Astrocyte of the cerebellum (primary cell): ENCODE measurements at regions not wholly inside any gene's neighbourhood (a gene's known extent, or its start where the extent isn't known, plus 50 kb on each side); places are given as distances from the start of the nearest gene placed in this dataset.

Source experiments
- DNase-seq: peaks from one replicate; pipeline ENCODE4 v3.0.0-alpha.2; 2011; ENCODE audit warnings: low read depth
- H3K4me3 ChIP-seq: 2 replicates; pipeline ENCODE4 v1.5.1; 2011; ENCODE audit warnings: mild to moderate bottlenecking, low read depth, low read length, moderate library complexity
- in situ Hi-C: cut with HindIII; loops from 2 replicates; pipeline ENCODE4 v1.10.0; 2017; ENCODE audit warnings: low sequenced_read_pairs
- TF ChIP-seq, protein P1 (sequence below): IDR thresholded peaks from 2 replicates; pipeline ENCODE4 v1.5.1; 2012; ENCODE audit warnings: low read length, low read depth, moderate library complexity, mild to moderate bottlenecking; ENCODE audit errors: missing control alignments

DNA sequence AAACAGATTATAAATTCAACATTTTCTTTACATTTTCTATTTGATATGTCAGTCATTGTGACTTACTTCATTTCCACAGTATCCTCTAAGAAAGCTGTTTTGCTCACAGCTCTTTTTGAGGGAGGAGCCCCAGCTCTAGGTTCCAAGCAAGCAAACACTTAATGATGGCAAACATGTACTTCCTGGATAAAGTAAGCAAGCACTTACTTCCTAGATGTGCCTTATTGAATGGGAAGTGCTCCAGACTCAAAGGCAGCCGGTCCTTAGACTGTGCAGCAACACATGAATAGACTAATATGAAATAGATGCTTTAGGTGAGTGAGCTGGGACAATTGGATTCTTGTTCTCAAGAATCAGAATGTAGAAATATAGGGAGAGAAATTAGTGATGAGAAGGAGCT is 2149.8 kb upstream of the PIK3C3 start:
- DNase-seq, result no peak
- no peak overlapping the region for H3K4me3 ChIP-seq
- in situ Hi-C loops, result no loop called here
- TF ChIP-seq, protein P1, sequence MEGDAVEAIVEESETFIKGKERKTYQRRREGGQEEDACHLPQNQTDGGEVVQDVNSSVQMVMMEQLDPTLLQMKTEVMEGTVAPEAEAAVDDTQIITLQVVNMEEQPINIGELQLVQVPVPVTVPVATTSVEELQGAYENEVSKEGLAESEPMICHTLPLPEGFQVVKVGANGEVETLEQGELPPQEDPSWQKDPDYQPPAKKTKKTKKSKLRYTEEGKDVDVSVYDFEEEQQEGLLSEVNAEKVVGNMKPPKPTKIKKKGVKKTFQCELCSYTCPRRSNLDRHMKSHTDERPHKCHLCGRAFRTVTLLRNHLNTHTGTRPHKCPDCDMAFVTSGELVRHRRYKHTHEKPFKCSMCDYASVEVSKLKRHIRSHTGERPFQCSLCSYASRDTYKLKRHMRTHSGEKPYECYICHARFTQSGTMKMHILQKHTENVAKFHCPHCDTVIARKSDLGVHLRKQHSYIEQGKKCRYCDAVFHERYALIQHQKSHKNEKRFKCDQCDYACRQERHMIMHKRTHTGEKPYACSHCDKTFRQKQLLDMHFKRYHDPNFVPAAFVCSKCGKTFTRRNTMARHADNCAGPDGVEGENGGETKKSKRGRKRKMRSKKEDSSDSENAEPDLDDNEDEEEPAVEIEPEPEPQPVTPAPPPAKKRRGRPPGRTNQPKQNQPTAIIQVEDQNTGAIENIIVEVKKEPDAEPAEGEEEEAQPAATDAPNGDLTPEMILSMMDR, result no peak

DNA sequence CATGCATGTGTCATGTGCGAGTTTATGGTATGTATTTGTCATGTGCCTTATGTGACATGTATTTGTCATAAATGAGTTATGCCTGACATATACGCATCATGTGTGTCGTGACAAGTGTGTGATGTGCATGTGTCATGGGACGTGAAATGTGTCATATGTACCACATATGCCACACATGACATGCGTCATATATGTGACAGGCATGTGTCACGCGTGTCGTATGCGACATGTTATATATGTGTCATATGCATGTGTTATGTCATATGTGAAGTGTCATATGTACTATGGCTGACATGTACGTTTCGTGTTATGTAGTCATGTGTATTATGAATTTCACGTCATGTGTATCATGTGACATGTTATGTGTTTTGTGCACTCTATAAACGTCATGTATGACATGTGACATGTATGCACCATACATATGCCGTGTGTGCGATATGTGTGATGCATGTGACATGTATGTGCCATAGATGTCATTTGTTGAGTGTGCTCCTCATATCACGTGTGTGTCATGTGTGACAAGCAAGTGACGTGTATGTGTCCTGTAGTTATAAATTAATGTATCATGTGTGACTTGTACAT is 2152.3 kb upstream of the PIK3C3 start:
- in situ Hi-C loops, result no loop called here
- no peak for DNase-seq
- H3K4me3 ChIP-seq, result no peak overlapping the region
- TF ChIP-seq, protein P1, result no peak

DNA sequence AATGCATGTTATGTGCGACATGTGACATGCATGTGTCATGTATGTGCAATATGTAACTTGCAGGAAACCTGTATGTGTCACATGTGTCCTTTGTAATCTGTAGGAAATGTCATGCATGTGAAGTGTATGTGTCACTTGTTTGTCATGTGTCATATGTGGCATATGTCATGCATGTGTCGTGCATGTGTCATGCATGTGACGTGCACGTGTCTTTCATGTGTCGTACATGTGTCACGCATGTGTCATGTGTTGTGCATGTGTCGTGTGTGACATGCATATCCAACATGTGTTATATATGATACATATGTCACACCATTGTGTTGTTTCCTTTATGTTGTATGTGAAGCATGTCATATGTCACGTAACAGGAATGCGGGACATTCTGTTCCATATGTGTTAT is 2153.2 kb upstream of the PIK3C3 start:
- in situ Hi-C loops, result no loop called here
- no peak for DNase-seq
- TF ChIP-seq, protein P1, result no peak
- H3K4me3 ChIP-seq, result no peak overlapping the region

DNA sequence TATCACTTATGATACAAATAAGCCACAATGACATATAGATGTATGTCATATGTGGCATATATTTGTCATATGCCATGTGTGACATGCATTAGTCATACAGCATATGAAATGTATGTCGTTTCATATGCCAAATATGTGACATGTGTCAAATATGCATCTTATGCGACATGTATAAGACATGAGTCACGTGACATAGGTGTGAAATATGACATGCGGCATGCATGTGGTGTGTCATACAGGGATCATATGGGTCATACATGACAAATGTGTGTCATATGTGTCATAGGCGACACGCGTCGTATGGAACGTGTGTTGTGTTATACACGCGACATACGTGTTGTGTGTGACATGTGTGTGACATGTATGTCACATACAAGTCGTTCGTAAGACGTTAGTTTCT is 2154.0 kb upstream of the PIK3C3 start:
- H3K4me3 ChIP-seq, result no peak overlapping the region
- TF ChIP-seq, protein P1, result no peak
- in situ Hi-C loops, result no loop called here
- DNase-seq, result no peak

DNA sequence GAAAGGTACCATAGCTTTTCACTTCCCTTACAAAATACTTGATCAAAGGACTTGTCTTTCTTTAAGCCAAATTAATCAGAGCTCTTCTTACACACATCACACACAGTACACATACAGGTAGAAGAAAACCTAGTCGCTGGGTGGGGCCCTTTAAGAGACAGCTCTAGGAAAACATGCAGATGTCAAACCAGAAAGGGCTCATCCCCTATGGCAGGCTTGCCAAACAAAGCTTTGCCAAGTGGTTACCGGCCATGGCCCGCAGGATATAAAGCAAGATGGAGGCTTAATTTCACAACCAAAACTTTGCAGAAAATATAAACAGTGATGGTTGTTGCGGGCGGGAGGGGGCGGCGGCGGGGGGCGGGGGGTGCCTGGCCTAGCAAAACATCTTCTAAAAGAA is 2156.0 kb upstream of the PIK3C3 start:
- TF ChIP-seq, protein P1, result no peak
- in situ Hi-C loops, result no loop called here
- no peak for DNase-seq
- peak overlapping the region; percentile 64 for H3K4me3 ChIP-seq

DNA sequence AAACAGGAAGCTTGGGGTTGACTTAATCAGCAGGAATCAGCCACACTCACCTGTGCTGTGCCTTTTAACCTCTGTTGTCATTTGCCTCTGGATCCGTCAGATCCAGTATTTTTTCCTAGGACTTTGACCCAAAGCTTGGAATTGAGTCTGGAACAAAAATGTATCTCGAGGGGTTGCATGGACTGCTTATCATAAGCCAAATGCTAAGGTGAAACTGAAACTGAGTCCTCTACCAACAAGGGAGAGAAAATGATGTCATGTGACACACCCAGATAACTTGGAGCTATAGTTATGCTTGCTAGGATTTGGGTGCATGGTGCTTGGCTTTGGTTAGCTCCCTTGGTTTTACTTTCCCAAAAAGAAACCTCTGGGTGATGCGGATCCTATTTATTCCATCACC is 2158.6 kb upstream of the PIK3C3 start:
- in situ Hi-C loops, result no loop called here
- no peak overlapping the region for H3K4me3 ChIP-seq
- TF ChIP-seq, protein P1, result no peak
- DNase-seq, result no peak
